ENCODE measurements at regions not wholly inside any gene's neighbourhood (a gene's known extent, or its start where the extent isn't known, plus 50 kb on each side); places are given as distances from the start of the nearest gene placed in this dataset.
A peak's percentile ranks its signal among the peaks of the same experiment; 100 is the strongest.

GRCh38 chr3:177447938-177448337, 250.7 kb upstream of the TBL1XR1 start:
- peak; percentile 96 for DNase-seq (ENCODE audit: unreplicated experiment)
- peak overlapping the region; percentile 24 for H3K4me3 Mint-ChIP-seq (ENCODE audit: unreplicated experiment)
- intact Hi-C loops (cut with micrococcal nuclease), result no loop called here
- no peaks in the 10 kb centered on the region for H3K36me3 Mint-ChIP-seq (ENCODE audit: insufficient read depth, unreplicated experiment)
- ChIA-PET POLR2A (interaction anchor here (0.5 to 4.3 kb wide), 24 partner anchors 12 to 827 kb away, joined by 3 to 32 read pairs (median 4); partner anchors contain the start of gene TBL1XR1), CTCF (interaction anchor here (0.7 to 2.2 kb wide), 16 partner anchors 12 to 397 kb away, joined by 3 to 9 read pairs (median 4); no protein-coding TSS in a partner anchor)
- no TSS peak for BruUV-seq (replicated peaks)
- no peaks in the 10 kb centered on the region for H3K9me3 Mint-ChIP-seq (ENCODE audit: unreplicated experiment)
- H3K4me1 Mint-ChIP-seq (ENCODE audit: insufficient read depth, unreplicated experiment), result peaks cover 31% of the 10 kb centered on the region
- peak overlapping the region; percentile 83 for H3K27ac Mint-ChIP-seq (ENCODE audit: low read depth, unreplicated experiment)
- no peak for TF ChIP-seq CTCF (IDR thresholded peaks at IDR 0.05; ENCODE audit: unreplicated experiment)
- no peaks in the 10 kb centered on the region for H3K27me3 Mint-ChIP-seq (ENCODE audit: insufficient read depth, unreplicated experiment)

- H3K4me3 Mint-ChIP-seq (ENCODE audit: unreplicated experiment), result peak overlapping the region; percentile 43
- H3K4me1 Mint-ChIP-seq (ENCODE audit: insufficient read depth, unreplicated experiment), result peaks cover 22% of the 10 kb centered on the region
- intact Hi-C loops (cut with micrococcal nuclease), result loop anchor here (1.0 kb wide), 1 partner anchor 29 kb away; no protein-coding TSS in a partner anchor
- peak overlapping the region; percentile 63 for H3K27ac Mint-ChIP-seq (ENCODE audit: low read depth, unreplicated experiment)
- no peaks in the 10 kb centered on the region for H3K9me3 Mint-ChIP-seq (ENCODE audit: unreplicated experiment)
- TF ChIP-seq CTCF (IDR thresholded peaks at IDR 0.05; ENCODE audit: unreplicated experiment), result no peak
- BruUV-seq (replicated peaks), result TSS peak; percentile 33
- ChIA-PET POLR2A (interaction anchor here (0.8 to 4.3 kb wide), 22 partner anchors 13 to 746 kb away, joined by 3 to 32 read pairs (median 4); partner anchors contain the start of gene TBL1XR1), CTCF (interaction anchor here (0.7 to 2.2 kb wide), 8 partner anchors 18 to 334 kb away, joined by 3 to 9 read pairs (median 4); no protein-coding TSS in a partner anchor)
- no peak for DNase-seq (ENCODE audit: unreplicated experiment)
- no peaks in the 10 kb centered on the region for H3K27me3 Mint-ChIP-seq (ENCODE audit: insufficient read depth, unreplicated experiment)
- no peaks in the 10 kb centered on the region for H3K36me3 Mint-ChIP-seq (ENCODE audit: insufficient read depth, unreplicated experiment)
These were observed 251.7 kb upstream of the TBL1XR1 start for GRCh38 chr3:177448987-177449359.

GRCh38 chr3:177449360-177450006, 252.2 kb upstream of the TBL1XR1 start:
- Mint-ChIP-seq H3K27me3 (ENCODE audit: insufficient read depth, unreplicated experiment) (no peaks in the 10 kb centered on the region), H3K9me3 (ENCODE audit: unreplicated experiment) (no peaks in the 10 kb centered on the region), H3K27ac (ENCODE audit: low read depth, unreplicated experiment) (peak overlapping the region; percentile 63), H3K4me1 (ENCODE audit: insufficient read depth, unreplicated experiment) (peaks cover 21% of the 10 kb centered on the region), H3K36me3 (ENCODE audit: insufficient read depth, unreplicated experiment) (no peaks in the 10 kb centered on the region), H3K4me3 (ENCODE audit: unreplicated experiment) (peak overlapping the region; percentile 43)
- DNase-seq (ENCODE audit: unreplicated experiment), result peak; percentile 95
- intact Hi-C loops (cut with micrococcal nuclease), result loop anchor here (1.0 kb wide), 1 partner anchor 29 kb away; no protein-coding TSS in a partner anchor
- TF ChIP-seq CTCF (IDR thresholded peaks at IDR 0.05; ENCODE audit: unreplicated experiment), result no peak
- CTCF ChIA-PET, result interaction anchor here (0.8 to 2.2 kb wide), 6 partner anchors 18 to 255 kb away, joined by 3 to 9 read pairs (median 4); no protein-coding TSS in a partner anchor
- POLR2A ChIA-PET, result interaction anchor here (0.6 to 4.3 kb wide), 22 partner anchors 21 to 746 kb away, joined by 3 to 32 read pairs (median 4); partner anchors contain the start of gene TBL1XR1
- TSS peak; percentile 54 for BruUV-seq (replicated peaks)

DNA sequence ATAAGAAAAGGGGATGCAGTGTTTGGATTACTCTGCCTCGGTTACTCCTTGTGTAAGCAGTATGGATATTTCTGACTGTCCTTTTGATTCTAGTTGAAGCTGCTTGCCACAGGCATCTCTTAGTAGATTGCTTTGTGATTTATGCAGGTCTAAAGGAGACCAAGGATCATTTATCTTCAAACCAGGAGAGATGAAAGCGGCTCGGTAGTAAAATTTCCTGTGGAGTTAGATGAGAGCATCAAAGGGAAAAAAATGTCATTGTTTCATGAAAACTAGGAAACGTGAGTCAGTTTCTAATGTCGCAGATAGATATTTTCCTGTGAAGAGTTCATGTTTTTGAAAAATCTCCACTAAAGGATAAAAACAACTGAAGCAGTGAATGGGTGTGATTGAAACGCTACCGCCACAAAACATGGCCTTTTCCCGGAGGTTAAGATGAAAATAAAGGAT, 254.0 kb upstream of the TBL1XR1 start:
- H3K36me3 Mint-ChIP-seq (ENCODE audit: insufficient read depth, unreplicated experiment), result no peaks in the 10 kb centered on the region
- no peak for DNase-seq (ENCODE audit: unreplicated experiment)
- TF ChIP-seq CTCF (IDR thresholded peaks at IDR 0.05; ENCODE audit: unreplicated experiment), result no peak
- intact Hi-C loops (cut with micrococcal nuclease), result no loop called here
- no peak overlapping the region for H3K4me3 Mint-ChIP-seq (ENCODE audit: unreplicated experiment)
- BruUV-seq (replicated peaks), result no TSS peak
- no peaks in the 10 kb centered on the region for H3K27me3 Mint-ChIP-seq (ENCODE audit: insufficient read depth, unreplicated experiment)
- ChIA-PET CTCF (interaction anchor here (0.6 to 0.7 kb wide), 2 partner anchors 54 to 78 kb away, joined by 3 read pairs; no protein-coding TSS in a partner anchor), POLR2A (interaction anchor here (0.7 kb wide), 1 partner anchor 47 kb away, joined by 3 read pairs; no protein-coding TSS in a partner anchor)
- no peaks in the 10 kb centered on the region for H3K9me3 Mint-ChIP-seq (ENCODE audit: unreplicated experiment)
- no peak overlapping the region for H3K27ac Mint-ChIP-seq (ENCODE audit: low read depth, unreplicated experiment)
- H3K4me1 Mint-ChIP-seq (ENCODE audit: insufficient read depth, unreplicated experiment), result peaks cover 21% of the 10 kb centered on the region
